ENCODE measurements at regions not wholly inside any gene's neighbourhood (a gene's known extent, or its start where the extent isn't known, plus 50 kb on each side); places are given as distances from the start of the nearest gene placed in this dataset.

DNA sequence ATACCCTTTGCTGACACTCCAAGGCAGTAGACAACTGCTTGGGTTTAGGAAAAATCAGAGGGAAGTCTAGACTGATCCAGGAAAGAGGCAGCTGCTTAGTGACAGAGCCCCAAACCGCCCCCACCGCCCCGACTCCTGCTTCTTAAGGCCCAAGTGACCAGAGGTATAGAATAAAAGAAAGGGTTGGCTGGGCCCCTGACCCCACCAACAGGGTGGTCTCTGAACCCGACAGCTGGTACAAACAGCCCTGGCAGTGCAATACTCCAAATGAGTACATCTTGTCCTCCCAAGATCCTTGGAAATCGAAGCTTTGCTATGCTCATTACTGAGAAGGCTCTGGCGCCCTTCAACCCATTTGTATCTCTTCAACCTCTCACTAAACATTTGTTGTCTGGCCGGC is 60.6 kb downstream of the PABIR2 start:
- H3K27me3 ChIP-seq = no peaks in the 10 kb centered on the region
- H3K4me1 ChIP-seq (ENCODE audit: control insufficient read depth in 1 of 2, insufficient read depth in 1 of 2, low read depth in 1 of 2, low read length in 1 of 2) = no peaks in the 10 kb centered on the region
- no peak overlapping the region for H3K4me3 ChIP-seq (ENCODE audit: low read depth in 1 of 2, low read length in 1 of 2)
- H3K9me3 ChIP-seq = no peaks in the 10 kb centered on the region
- no peaks in the 10 kb centered on the region for H3K36me3 ChIP-seq
- no peak for TF ChIP-seq CTCF (IDR thresholded peaks at IDR 0.05)
- no peak overlapping the region for H3K27ac ChIP-seq

DNA sequence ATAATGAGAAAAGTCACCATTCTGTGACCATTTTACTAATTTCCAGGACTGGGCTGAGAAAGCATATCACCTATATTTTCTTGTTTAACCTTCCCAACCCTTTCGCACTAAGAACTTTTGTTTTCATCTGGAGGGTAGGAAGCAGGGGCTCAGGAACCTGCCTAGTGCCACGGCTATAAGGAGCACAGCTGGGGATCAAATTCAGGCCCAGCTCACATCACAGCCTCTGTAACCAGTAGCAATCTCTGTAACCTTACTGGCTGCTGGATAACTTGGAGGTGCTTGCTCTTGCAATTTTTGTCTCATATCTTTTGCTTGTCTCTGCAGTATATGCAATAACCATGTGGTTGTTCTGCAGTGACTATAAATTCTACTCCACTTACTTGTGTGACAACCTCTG is 62.0 kb downstream of the PABIR2 start:
- no peak for TF ChIP-seq CTCF (IDR thresholded peaks at IDR 0.05)
- Histone ChIP-seq H3K9me3 (no peaks in the 10 kb centered on the region), H3K27me3 (no peaks in the 10 kb centered on the region), H3K4me3 (ENCODE audit: low read depth in 1 of 2, low read length in 1 of 2) (no peak overlapping the region), H3K36me3 (no peaks in the 10 kb centered on the region), H3K27ac (no peak overlapping the region), H3K4me1 (ENCODE audit: control insufficient read depth in 1 of 2, insufficient read depth in 1 of 2, low read depth in 1 of 2, low read length in 1 of 2) (no peaks in the 10 kb centered on the region)

DNA sequence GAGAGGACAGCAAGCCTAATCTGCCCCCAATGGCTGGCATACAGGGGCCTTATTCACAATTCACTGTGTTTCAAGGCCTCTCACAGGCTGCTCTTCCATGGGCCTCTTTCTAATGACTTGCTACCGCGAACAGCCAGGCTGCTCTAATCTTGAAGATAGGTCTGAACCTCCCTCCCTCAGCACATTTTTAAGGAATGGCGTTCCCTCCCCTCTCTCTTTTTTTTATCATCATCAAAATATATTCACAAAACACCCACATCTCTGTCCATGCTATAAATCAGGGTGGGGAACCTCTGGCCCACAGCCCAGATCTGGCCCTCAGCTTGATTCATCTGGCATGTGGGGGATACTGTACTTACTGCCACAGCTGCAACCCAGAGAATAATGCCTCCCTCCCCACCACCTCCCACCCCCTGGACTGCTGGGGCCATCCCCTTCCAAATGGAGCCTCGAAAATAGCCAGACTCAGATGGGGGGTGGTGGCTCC is 62.5 kb downstream of the PABIR2 start:
- Histone ChIP-seq H3K36me3 (no peaks in the 10 kb centered on the region), H3K27me3 (no peaks in the 10 kb centered on the region), H3K9me3 (no peaks in the 10 kb centered on the region), H3K4me3 (ENCODE audit: low read depth in 1 of 2, low read length in 1 of 2) (no peak overlapping the region), H3K27ac (no peak overlapping the region), H3K4me1 (ENCODE audit: control insufficient read depth in 1 of 2, insufficient read depth in 1 of 2, low read depth in 1 of 2, low read length in 1 of 2) (no peaks in the 10 kb centered on the region)
- no peak for TF ChIP-seq CTCF (IDR thresholded peaks at IDR 0.05)

- no peaks in the 10 kb centered on the region for H3K27me3 ChIP-seq
- no peak overlapping the region for H3K4me3 ChIP-seq (ENCODE audit: low read depth in 1 of 2, low read length in 1 of 2)
- no peaks in the 10 kb centered on the region for H3K36me3 ChIP-seq
- H3K9me3 ChIP-seq = no peaks in the 10 kb centered on the region
- no peak overlapping the region for H3K27ac ChIP-seq
- H3K4me1 ChIP-seq (ENCODE audit: control insufficient read depth in 1 of 2, insufficient read depth in 1 of 2, low read depth in 1 of 2, low read length in 1 of 2) = no peaks in the 10 kb centered on the region
- TF ChIP-seq CTCF (IDR thresholded peaks at IDR 0.05) = no peak
Observed at GRCh38 chrX:134733591-134733990, 63.4 kb downstream of the PABIR2 start.

DNA sequence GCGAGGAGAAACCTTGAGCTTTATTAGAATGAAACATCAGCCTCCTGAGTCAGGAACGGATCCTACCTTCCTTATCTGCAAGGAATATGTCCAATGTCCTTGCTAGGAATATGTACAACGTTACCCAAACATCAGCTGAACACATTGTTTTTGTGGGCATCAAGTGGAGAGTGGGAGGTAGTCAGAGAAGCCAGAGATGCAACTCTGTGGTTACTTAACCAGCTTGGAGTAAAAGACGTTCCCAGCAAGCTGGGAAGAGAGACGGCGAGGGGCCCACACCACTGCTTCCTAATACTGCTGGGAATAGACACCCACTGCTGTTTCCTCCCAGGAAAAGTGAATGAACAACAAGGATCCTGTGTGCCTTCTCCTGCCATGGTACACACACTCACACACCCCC is 64.3 kb downstream of the PABIR2 start:
- H3K36me3 ChIP-seq = no peaks in the 10 kb centered on the region
- H3K27me3 ChIP-seq = no peaks in the 10 kb centered on the region
- TF ChIP-seq CTCF (IDR thresholded peaks at IDR 0.05) = no peak
- no peaks in the 10 kb centered on the region for H3K9me3 ChIP-seq
- H3K4me1 ChIP-seq (ENCODE audit: control insufficient read depth in 1 of 2, insufficient read depth in 1 of 2, low read depth in 1 of 2, low read length in 1 of 2) = no peaks in the 10 kb centered on the region
- H3K4me3 ChIP-seq (ENCODE audit: low read depth in 1 of 2, low read length in 1 of 2) = no peak overlapping the region
- H3K27ac ChIP-seq = no peak overlapping the region

- Histone ChIP-seq H3K4me1 (ENCODE audit: control insufficient read depth in 1 of 2, insufficient read depth in 1 of 2, low read depth in 1 of 2, low read length in 1 of 2) (no peaks in the 10 kb centered on the region), H3K27ac (no peak overlapping the region)
Observed at GRCh38 chrX:134732152-134732551, 64.9 kb downstream of the PABIR2 start.

More at GRCh38 chrX:134732152-134732551, 64.9 kb downstream of the PABIR2 start:
- TF ChIP-seq CTCF (IDR thresholded peaks at IDR 0.05) = no peak
- H3K4me3 ChIP-seq (ENCODE audit: low read depth in 1 of 2, low read length in 1 of 2) = no peak overlapping the region
- no peaks in the 10 kb centered on the region for H3K36me3 ChIP-seq
- H3K27me3 ChIP-seq = no peaks in the 10 kb centered on the region
- H3K9me3 ChIP-seq = no peaks in the 10 kb centered on the region

All from neutrophil (primary cell).